ENCODE measurements at regions not wholly inside any gene's neighbourhood (a gene's known extent, or its start where the extent isn't known, plus 50 kb on each side); places are given as distances from the start of the nearest gene placed in this dataset.
A peak's percentile ranks its signal among the peaks of the same experiment; 100 is the strongest.
"Not testable (repeated sequence)": the region's sequence is repeated elsewhere in the genome, so short reads cannot be mapped to it uniquely, and the experiment has no call there.

GRCh38 chr2:87315183-87315902 lies 293.7 kb upstream of the PLGLB1 start:
- not testable (repeated sequence) for DNase-seq, H3K27ac Mint-ChIP-seq, H3K4me3 Mint-ChIP-seq, H3K9me3 Mint-ChIP-seq, H3K27me3 Mint-ChIP-seq, H3K4me1 Mint-ChIP-seq
- ATAC-seq: peak; percentile 87

GRCh38 chr2:87317193-87317592 lies 295.5 kb upstream of the PLGLB1 start:
- ATAC-seq, H3K27ac Mint-ChIP-seq, H3K4me3 Mint-ChIP-seq, H3K27me3 Mint-ChIP-seq, H3K9me3 Mint-ChIP-seq, H3K4me1 Mint-ChIP-seq, DNase-seq: not testable (repeated sequence)

- not testable (repeated sequence) for ATAC-seq, H3K27me3 Mint-ChIP-seq, H3K4me3 Mint-ChIP-seq, H3K9me3 Mint-ChIP-seq, H3K27ac Mint-ChIP-seq, DNase-seq
- H3K4me1 Mint-ChIP-seq: peaks cover 13% of the 10 kb centered on the region
Measured at GRCh38 chr2:87318814-87319491, 297.3 kb upstream of the PLGLB1 start.

GRCh38 chr2:87319705-87320104 lies 298.1 kb upstream of the PLGLB1 start:
- not testable (repeated sequence) for H3K9me3 Mint-ChIP-seq, H3K27ac Mint-ChIP-seq, H3K4me3 Mint-ChIP-seq, H3K27me3 Mint-ChIP-seq, ATAC-seq, DNase-seq
- peaks cover 19% of the 10 kb centered on the region for H3K4me1 Mint-ChIP-seq

GRCh38 chr2:87321201-87321600 lies 299.6 kb upstream of the PLGLB1 start:
- not testable (repeated sequence) for H3K27ac Mint-ChIP-seq, DNase-seq, H3K4me3 Mint-ChIP-seq, H3K9me3 Mint-ChIP-seq, H3K27me3 Mint-ChIP-seq, ATAC-seq
- H3K4me1 Mint-ChIP-seq: peaks cover 24% of the 10 kb centered on the region

GRCh38 chr2:87324335-87325041 lies 302.8 kb upstream of the PLGLB1 start:
- H3K9me3 Mint-ChIP-seq, DNase-seq, H3K27me3 Mint-ChIP-seq: not testable (repeated sequence)
- H3K27ac Mint-ChIP-seq: peak overlapping the region in 1 of 2 donors; percentile 40
- ATAC-seq: peak; percentile 84
- peak overlapping the region; percentile 4 to 57 for H3K4me3 Mint-ChIP-seq
- peaks cover 24% of the 10 kb centered on the region for H3K4me1 Mint-ChIP-seq

GRCh38 chr2:87325042-87325910 lies 303.6 kb upstream of the PLGLB1 start:
- not testable (repeated sequence) for DNase-seq, H3K27ac Mint-ChIP-seq, H3K4me3 Mint-ChIP-seq, H3K9me3 Mint-ChIP-seq, H3K27me3 Mint-ChIP-seq
- H3K4me1 Mint-ChIP-seq: peaks cover 24% of the 10 kb centered on the region
- ATAC-seq: peak; percentile 80

GRCh38 chr2:87325911-87326294 lies 304.3 kb upstream of the PLGLB1 start:
- H3K4me1 Mint-ChIP-seq: peaks cover 24% of the 10 kb centered on the region
- H3K27me3 Mint-ChIP-seq, DNase-seq, ATAC-seq, H3K9me3 Mint-ChIP-seq: not testable (repeated sequence)
- H3K27ac Mint-ChIP-seq: peak overlapping the region in 1 of 2 donors; percentile 19
- H3K4me3 Mint-ChIP-seq: peak overlapping the region; percentile 29 to 35

GRCh38 chr2:87326754-87327153 lies 305.1 kb upstream of the PLGLB1 start:
- not testable (repeated sequence) for H3K9me3 Mint-ChIP-seq, DNase-seq, H3K4me3 Mint-ChIP-seq, H3K27me3 Mint-ChIP-seq, ATAC-seq, H3K27ac Mint-ChIP-seq
- peaks cover 24% of the 10 kb centered on the region for H3K4me1 Mint-ChIP-seq

GRCh38 chr2:87327648-87328371 lies 306.2 kb upstream of the PLGLB1 start:
- not testable (repeated sequence) for DNase-seq, H3K4me3 Mint-ChIP-seq, H3K9me3 Mint-ChIP-seq, ATAC-seq, H3K27me3 Mint-ChIP-seq, H3K27ac Mint-ChIP-seq
- H3K4me1 Mint-ChIP-seq: peaks cover 24% of the 10 kb centered on the region

GRCh38 chr2:87329529-87329928 lies 307.9 kb upstream of the PLGLB1 start:
- not testable (repeated sequence) for DNase-seq, ATAC-seq, H3K4me3 Mint-ChIP-seq, H3K27ac Mint-ChIP-seq, H3K27me3 Mint-ChIP-seq, H3K9me3 Mint-ChIP-seq
- peaks cover 11% of the 10 kb centered on the region for H3K4me1 Mint-ChIP-seq

GRCh38 chr2:87330486-87330885 lies 308.8 kb upstream of the PLGLB1 start:
- not testable (repeated sequence) for H3K9me3 Mint-ChIP-seq, H3K27me3 Mint-ChIP-seq, H3K27ac Mint-ChIP-seq, H3K4me1 Mint-ChIP-seq, DNase-seq, H3K4me3 Mint-ChIP-seq
- ATAC-seq: peak; percentile 84

GRCh38 chr2:87331940-87332583 lies 310.4 kb upstream of the PLGLB1 start:
- H3K27ac Mint-ChIP-seq, DNase-seq, ATAC-seq, H3K27me3 Mint-ChIP-seq, H3K4me3 Mint-ChIP-seq, H3K9me3 Mint-ChIP-seq, H3K4me1 Mint-ChIP-seq: not testable (repeated sequence)

- H3K4me3 Mint-ChIP-seq, H3K4me1 Mint-ChIP-seq, DNase-seq, H3K27ac Mint-ChIP-seq, H3K27me3 Mint-ChIP-seq, H3K9me3 Mint-ChIP-seq, ATAC-seq: not testable (repeated sequence)
Measured at GRCh38 chr2:87334888-87335287, 313.2 kb upstream of the PLGLB1 start.
